NCI-H2107 treated with DMSO at 0.1 percent for 48 hours (cell line): ENCODE measurements at regions not wholly inside any gene's neighbourhood (a gene's known extent, or its start where the extent isn't known, plus 50 kb on each side); places are given as distances from the start of the nearest gene placed in this dataset.
"Not testable (repeated sequence)": the region's sequence is repeated elsewhere in the genome, so short reads cannot be mapped to it uniquely, and the experiment has no call there.

ENCODE experiments used
- DNase-seq: peaks from one replicate; lab custom pipeline; 2025; ENCODE audit not compliant: unreplicated experiment; lab: John Stamatoyannopoulos, UW

DNA sequence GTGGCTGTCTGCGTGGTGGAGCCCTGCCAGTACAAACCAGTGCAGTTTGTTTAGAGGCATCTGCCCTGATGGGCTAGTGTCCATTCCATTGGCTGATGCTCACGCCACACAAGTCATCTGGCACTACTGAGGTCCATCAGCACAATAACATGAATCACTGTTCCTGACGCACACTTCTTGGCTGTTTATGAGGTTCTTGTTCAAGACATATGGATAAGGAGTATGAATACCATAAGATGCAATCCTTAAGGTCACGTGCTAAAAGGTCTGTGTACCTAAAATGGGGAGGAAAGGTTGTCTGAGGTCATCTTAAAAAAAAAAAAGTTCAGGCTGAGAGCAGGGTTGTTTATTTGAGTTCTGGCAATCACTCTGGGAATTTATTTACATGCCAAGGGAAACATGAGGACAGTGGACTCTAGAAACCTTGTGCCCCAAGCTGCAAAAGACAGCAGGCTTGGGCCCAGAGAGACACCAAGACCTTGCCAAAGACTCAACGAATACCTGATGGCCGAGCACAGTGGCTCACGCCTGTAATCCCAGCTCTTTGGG is 54.1 kb upstream of the SHLD1 start:
- DNase-seq = no peak

DNA sequence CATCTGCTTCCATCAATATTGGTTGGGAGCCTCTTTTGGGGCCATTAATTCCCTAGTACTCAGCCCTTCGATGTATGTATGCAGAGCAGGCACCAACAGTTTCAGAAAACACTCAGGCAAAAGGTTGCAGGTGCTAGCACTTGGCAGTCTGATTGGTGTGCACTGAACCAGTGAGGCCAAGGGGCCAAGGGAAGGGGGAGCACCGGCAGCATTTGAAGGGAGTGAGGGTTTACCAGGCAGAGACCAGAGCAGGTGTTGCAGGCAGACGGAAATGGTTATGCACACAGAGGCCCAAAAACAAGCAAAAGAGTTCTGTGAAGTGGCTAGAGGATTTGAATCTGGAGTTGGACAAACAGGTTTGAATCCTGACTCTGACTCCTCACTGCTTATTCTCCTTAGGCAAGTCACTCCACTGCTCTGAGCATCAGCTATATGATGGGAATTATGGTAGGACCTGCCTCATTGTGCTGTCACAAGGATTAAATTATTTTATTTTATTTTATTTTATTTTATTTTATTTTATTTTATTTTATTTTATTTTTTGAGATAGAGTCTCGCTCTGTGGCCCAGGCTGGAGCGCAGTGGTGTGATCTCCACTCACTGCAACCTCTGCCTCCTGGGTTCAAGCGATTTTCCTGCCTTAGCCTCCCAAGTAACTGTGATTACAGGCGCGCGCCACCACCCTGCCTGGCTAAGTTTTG is 58.1 kb upstream of the SHLD1 start:
- DNase-seq = peak; percentile 74

DNA sequence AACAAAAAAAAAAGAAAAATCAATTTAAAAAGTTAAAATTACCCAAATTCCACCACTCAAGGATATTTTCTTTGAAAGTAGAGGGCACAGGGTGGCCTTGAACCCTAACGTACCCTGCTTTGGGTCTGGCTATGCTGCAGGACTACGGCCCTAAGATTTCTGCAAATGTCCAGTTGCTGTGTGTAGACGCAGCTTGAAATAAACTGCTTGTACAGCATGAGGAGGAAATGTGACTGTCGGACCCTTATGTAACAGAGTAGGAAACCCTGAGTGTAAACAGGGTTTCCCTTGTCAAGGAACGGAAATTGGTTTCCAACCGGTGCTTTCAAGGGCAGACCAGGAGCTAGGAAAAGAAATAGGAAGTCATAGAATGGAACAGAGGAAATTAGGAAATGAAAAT is 60.7 kb upstream of the SHLD1 start:
- no peak for DNase-seq

GRCh38 chr20:5688431-5688972 is 61.7 kb upstream of the SHLD1 start:
- no peak for DNase-seq

DNA sequence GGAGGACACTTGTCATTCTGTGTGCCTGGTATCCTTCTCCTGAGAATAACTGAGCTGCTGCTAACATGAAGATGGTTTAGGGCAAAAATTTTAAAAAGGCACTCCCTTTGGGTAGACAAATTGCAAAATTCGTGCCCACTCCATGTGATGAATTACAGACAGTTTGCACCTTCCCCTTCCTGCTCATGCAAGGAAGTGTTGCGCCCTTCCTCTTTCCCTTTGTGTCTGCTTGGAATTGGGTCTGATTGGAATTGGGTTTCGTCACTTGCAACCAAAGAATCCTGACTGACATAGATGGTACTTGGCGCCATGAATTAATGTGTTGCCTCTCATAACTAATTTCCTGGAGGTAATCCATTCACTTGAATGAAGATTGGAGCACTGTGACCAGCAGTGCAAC is 62.3 kb upstream of the SHLD1 start:
- DNase-seq = no peak

DNA sequence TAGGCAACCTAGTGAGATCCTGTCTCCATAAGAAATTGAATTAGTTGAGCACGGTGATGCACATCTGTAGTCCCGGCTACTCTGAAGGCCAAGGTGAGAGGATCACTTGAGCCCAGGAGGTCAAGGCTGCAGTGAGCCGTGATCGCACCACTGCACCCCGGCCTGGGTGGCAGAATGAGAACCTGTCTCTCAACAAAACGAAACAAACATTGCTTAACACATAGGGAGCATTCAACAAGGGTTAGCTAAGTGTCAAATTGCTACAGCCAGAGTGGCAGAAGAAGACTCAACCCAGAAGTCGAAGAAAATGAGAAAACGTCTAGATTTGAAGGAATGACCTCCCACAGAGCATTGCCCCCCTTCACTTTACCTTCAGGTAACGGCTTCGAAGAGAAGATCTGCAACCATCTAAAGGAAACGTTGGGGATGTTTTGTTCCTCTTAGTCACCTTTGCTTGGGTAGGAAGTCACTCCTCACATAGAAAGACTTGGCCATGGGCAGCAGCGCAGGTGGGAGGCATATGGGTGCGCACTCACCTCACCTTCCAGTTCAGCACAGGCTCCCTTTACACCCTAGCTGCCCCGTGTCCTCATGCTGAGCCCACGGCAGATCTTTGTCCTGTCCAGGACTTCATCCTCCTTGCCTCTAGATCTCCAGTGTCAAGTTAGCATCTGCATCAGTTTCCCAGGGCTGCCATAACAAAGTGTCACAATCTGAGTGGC is 63.7 kb upstream of the SHLD1 start:
- DNase-seq = no peak

DNA sequence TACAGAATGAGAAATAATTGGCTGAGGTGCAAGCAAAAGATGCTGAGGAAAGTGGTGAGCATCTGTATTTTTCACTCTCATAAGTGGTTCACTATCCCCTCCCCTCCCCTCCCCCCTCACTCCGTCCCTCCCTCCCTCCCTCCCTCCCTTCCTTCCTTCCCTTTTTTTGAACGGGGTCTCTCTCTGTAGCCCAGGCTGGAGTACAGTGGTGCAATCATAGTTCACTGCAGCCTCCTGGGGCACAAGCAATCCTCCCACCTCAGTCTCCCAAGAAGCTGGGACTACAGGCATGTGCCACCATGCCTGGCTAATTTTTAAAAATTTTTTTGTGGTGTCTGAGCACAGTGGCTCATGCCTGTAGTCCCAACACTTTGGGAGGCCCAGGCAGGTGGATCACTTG is 67.6 kb upstream of the SHLD1 start:
- DNase-seq = not testable (repeated sequence)

DNA sequence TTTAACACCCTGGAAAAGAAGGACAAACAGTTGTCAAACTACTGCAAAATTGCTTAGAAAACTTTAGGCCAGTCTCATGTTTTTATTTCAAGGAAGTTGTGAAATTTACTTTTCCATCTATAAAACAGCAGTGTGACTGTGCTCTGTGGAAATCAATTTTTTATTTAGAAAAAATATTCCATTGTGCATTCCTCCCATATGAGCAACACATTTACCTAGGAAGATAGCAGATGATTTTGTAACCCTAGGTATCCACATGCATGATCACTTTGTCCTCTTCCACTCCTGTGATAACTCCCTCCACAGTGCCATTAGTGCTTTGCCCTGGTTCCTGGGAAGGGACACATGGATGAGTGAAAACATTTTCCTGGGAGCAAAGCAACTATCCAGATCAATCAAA is 69.4 kb upstream of the GPCPD1 start:
- no peak for DNase-seq

GRCh38 chr20:5678777-5679176 is 68.0 kb upstream of the GPCPD1 start:
- DNase-seq = no peak

GRCh38 chr20:5677944-5678343 is 67.1 kb upstream of the GPCPD1 start:
- not testable (repeated sequence) for DNase-seq

DNA sequence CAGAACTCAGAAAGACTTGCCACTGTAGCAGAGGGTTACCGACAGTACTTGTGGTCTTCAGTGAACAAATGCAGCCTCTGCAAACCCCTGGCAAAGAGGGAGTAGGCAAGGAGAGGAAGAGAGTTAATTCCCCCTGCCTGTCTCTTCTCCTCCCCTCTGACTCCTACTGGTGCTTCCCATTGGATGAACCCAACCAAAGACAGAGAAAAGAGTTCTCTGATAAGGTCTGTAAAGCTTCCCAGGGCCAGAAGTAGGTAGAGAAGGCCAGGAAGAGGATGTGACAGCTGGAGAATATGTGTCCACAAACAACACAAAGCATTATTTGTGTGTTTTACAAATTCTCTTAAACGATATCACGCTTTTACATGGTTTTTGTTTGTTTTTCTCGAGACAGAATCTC is 66.6 kb upstream of the GPCPD1 start:
- no peak for DNase-seq

DNA sequence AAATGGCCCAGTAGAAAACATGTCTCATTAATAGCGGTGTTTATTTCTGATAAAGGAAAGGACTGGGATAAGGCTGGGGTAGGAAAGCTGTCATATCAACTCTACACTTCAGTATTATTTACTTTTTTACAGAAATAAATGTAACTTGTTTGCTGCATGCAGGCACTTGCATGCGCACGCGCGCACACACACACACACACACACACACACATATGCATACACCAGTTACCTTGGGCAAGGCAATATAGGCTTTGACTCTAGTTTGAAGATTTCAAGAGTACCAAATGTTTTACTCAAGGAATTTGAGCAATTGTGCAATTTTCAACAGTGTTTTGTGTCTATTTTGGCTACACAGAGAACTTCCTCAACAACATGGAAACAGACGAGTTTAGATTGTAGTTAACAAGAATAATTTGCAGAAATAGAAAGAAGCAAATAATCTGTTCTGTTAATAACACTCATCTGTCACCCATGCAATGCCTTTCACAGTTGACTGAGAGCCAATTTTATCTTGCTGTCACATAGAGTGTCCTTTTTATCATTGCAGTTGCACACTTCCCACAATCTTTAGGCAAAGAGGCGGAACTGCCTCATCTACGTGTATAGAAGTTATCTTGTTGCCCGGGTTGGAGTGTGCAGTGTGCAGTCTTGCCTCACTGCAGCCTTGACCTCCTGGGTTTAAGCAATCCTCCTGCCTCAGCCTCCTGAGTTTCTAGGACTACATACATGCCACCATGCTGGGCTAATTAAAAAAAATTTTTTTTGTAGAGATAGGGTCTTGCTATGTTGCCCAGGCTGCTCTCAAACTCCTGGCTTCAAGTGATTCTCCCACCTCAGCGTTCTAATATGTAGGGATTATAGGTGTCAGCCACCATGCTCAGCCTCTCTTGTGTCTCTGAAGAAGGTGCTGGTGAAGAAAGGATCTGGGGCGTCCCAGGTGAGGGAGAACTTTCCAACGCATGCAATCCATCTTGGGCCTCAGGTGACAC is 64.6 kb upstream of the GPCPD1 start:
- DNase-seq = no peak

- peak; percentile 3 for DNase-seq
Observed at GRCh38 chr20:5674176-5674660, 63.4 kb upstream of the GPCPD1 start.

DNA sequence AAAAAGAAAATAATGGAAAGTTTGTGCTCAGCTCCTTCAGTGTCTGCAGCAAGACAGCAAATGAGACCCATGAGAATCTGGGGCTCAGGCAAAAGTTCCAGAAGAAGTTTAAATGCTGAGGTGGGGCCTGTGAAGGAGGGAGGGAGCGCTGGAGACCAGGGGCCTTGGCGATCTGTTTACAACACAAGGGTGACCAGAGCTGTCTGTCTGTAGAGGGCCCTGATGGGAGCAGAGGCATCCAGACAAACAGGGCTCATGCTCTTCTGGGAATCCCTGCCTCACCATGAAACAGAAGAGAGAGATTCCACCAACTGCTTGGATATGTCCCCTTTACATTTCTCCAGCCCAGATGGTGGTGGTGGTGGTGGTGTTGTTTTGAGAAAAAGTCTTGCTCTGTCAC is 60.1 kb upstream of the GPCPD1 start:
- no peak for DNase-seq

DNA sequence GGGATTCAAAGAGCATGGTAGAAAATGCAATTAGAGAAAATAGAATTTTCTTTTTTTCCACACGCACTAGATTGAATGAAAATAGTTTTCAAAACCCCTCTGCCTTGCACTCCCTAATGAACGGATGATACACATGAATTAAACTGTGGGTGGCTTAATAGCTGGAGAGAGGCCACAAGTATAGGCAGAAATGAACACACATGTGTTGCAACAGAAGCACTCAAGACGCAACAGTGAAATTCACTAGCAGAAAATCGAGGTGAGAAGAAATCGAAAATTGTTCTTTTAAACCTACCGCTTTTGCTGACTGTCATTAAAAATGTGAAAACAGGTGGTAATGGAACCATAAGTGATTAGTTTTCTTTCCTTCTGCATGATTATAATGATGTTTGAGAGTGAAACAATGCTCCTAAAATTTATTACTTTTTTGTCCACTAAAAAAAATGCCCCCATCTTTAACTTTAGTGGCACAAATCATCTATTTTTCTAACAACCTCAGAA is 59.3 kb upstream of the GPCPD1 start:
- DNase-seq = no peak

- no peak for DNase-seq
Observed at GRCh38 chr20:5668529-5668868, 57.7 kb upstream of the GPCPD1 start.

GRCh38 chr20:5667705-5668528 is 57.1 kb upstream of the GPCPD1 start:
- no peak for DNase-seq

GRCh38 chr20:5665417-5665816 is 54.6 kb upstream of the GPCPD1 start:
- no peak for DNase-seq

GRCh38 chr20:5663396-5663795 is 52.6 kb upstream of the GPCPD1 start:
- no peak for DNase-seq

GRCh38 chr20:5662769-5663168 is 52.0 kb upstream of the GPCPD1 start:
- no peak for DNase-seq
